GM19043 (cell line): ENCODE measurements at regions not wholly inside any gene's neighbourhood (a gene's known extent, or its start where the extent isn't known, plus 50 kb on each side); places are given as distances from the start of the nearest gene placed in this dataset.
"Not testable (repeated sequence)": the region's sequence is repeated elsewhere in the genome, so short reads cannot be mapped to it uniquely, and the experiment has no call there.

Experiments
- ATAC-seq: cut with Tn5 transposase; IDR thresholded peaks from one replicate; pipeline ENCODE4 v1.9.1; 2021; ENCODE audit warnings: low read depth; ENCODE audit not compliant: unreplicated experiment

- no peak for ATAC-seq
These were observed 2321.8 kb upstream of the PCDH20 start for GRCh38 chr13:63737418-63737817.

DNA sequence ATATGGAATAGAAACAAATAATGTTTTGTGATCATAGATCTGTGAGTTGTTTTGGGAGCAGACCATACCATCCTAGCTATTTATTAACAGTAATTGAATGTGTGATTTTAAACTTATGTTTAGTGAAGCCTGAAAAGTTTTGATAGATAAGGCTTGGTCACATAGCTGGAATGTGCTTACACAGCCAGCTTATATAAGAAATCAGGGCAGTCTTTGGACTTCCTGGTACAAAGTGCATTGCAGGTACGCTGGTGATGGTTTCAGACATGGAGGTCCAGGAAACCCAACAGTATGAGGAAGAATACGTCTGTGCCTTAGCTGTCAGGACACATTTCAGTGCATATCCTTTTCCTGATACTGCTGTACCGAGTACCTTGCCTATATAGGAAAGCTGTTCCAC is 2316.2 kb upstream of the PCDH20 start:
- ATAC-seq, result no peak

DNA sequence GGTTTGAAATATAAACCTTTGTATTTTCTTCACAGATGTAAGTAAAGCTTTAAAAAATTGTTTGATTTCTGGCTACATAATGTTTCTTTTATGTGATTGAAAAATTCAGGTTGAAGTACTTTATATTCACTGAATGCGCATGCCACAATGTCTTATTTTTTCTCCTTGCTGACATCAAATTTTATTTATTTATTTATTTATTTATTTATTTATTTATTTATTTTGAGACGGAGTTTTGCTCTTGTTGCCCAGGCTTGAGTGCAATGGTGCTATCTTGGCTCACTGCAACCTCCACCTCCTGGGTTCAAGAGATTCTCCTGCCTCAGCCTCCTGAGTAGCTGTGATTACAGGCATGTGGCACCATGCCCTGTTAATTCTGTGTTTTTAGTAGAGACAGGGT is 2296.5 kb upstream of the PCDH20 start:
- ATAC-seq, result not testable (repeated sequence)

GRCh38 chr13:63706751-63707150 is 2291.1 kb upstream of the PCDH20 start:
- no peak for ATAC-seq

DNA sequence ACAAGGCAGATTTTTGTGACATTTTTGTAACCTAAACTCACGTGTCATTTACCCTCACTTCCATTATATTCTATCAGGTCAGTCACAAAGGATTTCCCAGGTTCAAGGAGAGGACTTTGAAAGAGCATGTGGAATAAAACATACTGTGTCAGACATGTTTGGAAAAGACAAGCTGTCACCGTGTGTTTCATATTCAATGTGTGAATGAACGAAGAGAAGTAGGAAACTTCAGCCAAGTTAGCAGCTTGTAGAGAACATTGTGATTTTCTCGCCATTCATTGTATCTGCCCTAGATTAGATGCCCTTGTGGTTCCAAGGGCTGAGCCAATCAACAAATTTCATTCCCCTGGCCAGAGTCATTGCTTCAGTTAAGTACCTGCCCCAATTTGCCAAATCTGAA is 2288.9 kb upstream of the PCDH20 start:
- ATAC-seq, result no peak

DNA sequence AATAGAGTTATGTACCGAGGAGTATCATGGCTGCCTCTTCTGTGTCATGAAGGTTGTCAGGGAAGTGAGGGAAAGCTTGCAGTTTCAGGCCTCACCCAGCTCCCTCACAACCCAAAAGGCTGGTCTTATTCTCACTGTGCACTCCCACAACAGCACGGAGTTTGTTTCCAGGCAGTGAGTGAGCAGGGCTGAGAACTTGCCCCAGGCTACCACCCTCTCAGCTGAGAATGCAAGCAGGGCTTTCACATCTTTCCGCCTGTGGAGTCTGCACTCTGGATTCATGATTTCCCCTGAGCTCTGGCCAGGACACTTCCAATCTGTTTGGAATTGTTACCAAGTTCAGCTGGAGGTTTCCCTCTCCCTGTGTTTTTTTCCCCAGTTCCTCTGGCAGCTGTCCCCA is 2284.7 kb upstream of the PCDH20 start:
- no peak for ATAC-seq

- no peak for ATAC-seq
These were observed 2284.3 kb upstream of the PCDH20 start for GRCh38 chr13:63699948-63700347.

- ATAC-seq, result no peak
These were observed 2280.4 kb upstream of the PCDH20 start for GRCh38 chr13:63696055-63696454.

GRCh38 chr13:63693696-63694095 is 2278.0 kb upstream of the PCDH20 start:
- no peak for ATAC-seq

GRCh38 chr13:63691474-63691873 is 2275.8 kb upstream of the PCDH20 start:
- ATAC-seq, result no peak

- ATAC-seq, result no peak
These were observed 2275.0 kb upstream of the PCDH20 start for GRCh38 chr13:63690672-63691071.

DNA sequence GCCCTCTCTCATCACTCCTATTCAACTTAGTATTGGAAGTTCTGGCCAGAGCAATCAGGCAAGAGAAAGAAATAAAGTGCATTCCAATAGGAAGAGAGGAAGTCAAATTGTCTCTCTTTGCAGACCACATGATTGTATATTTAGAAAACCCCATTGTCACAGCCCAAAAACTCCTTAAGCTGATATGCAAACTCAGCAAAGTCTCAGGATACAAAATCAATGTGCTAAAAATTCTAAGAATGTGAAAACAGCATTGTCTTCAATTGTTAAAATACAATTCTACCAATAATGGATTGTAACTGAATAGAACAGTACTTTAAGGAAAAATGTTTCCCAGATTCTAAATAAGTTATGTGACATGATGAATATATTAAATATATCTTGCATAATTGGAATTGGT is 2269.2 kb upstream of the PCDH20 start:
- ATAC-seq, result no peak

- no peak for ATAC-seq
These were observed 2265.1 kb upstream of the PCDH20 start for GRCh38 chr13:63680704-63681103.

DNA sequence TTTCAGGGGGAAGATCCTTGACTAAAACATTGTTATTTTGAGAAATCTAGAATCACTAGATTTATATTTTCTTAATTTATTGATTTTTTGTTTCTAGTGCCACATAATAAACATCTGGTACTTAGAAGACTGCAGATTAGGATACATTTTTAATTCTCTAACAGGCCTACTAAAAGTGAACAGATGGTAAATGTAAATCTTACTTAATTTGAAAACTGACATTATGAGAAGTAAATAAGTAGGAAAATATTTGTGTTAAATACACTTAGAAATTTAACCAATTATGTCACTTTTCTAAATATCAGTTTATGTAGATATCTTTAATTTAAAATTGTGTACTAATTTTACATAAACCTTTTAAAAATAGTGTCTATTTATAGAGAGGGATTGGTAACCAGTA is 2255.6 kb upstream of the PCDH20 start:
- no peak for ATAC-seq

GRCh38 chr13:63651394-63651793 is 2235.7 kb upstream of the PCDH20 start:
- ATAC-seq, result no peak

GRCh38 chr13:63643543-63643942 is 2227.9 kb upstream of the PCDH20 start:
- ATAC-seq, result no peak

- peak; percentile 66 for ATAC-seq
These were observed 2220.8 kb upstream of the PCDH20 start for GRCh38 chr13:63636316-63636993.

DNA sequence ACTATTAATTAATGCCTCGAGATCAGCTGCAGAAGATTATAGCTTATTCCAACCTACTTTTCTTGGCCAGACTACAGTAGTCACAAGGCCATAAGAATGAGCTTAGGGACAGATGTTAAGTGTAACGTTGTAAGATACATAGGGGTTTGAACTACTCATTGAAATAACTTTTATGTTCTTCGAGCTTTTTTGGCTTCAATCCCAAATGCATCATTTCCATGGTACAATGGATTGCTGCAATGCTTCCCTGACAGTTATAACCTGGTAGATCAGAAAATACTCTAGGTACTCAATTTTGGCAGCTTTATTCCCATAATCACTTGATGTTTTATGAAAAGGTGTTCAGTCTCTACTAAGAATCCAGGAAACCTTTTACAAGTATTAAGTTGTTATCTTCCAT is 2216.7 kb upstream of the PCDH20 start:
- ATAC-seq, result no peak

DNA sequence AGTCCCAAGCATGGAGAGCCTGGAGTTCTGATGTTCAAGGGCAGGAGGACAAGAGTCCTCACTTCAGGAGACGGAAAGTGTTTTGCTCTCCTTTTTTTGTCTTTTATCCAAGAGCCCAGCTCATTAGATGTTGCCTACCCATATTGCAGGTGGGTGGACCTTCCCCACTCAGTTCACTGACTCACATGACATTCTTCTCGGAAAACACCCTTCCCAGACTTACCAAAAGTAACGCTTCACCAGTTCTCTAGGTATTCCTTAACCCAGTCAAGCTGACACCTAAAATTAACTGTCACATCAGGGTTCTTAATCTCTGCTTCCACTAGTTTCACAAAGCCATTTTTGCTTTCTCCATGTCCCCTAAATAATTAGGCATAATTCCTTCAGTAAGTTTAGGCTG is 2215.4 kb upstream of the PCDH20 start:
- ATAC-seq, result no peak

- no peak for ATAC-seq
These were observed 2213.9 kb upstream of the PCDH20 start for GRCh38 chr13:63629591-63629990.

GRCh38 chr13:63628310-63628709 is 2212.7 kb upstream of the PCDH20 start:
- ATAC-seq, result no peak

GRCh38 chr13:63625869-63626268 is 2210.2 kb upstream of the PCDH20 start:
- ATAC-seq, result no peak
